Femur (tissue), 1 donor: ENCODE measurements at regions not wholly inside any gene's neighbourhood (a gene's known extent, or its start where the extent isn't known, plus 50 kb on each side); places are given as distances from the start of the nearest gene placed in this dataset.

ENCODE experiments used
- DNase-seq: peaks from one replicate; pipeline ENCODE4 v3.0.0-alpha.2; 2017

GRCh38 chr20:11820838-11821237 is 96.9 kb upstream of the BTBD3 start:
- DNase-seq: no peak

- no peak for DNase-seq
Measured at GRCh38 chr20:11822540-11822794, 95.2 kb upstream of the BTBD3 start.

- no peak for DNase-seq
Measured at GRCh38 chr20:11826334-11826733, 91.4 kb upstream of the BTBD3 start.

- DNase-seq: no peak
Measured at GRCh38 chr20:11832397-11832796, 85.3 kb upstream of the BTBD3 start.

- DNase-seq: no peak
Measured at GRCh38 chr20:11832851-11833250, 84.8 kb upstream of the BTBD3 start.

GRCh38 chr20:11833825-11834224 is 83.9 kb upstream of the BTBD3 start:
- no peak for DNase-seq

GRCh38 chr20:11838076-11838636 is 79.5 kb upstream of the BTBD3 start:
- no peak for DNase-seq

- DNase-seq: no peak
Measured at GRCh38 chr20:11841972-11842461, 75.7 kb upstream of the BTBD3 start.

- DNase-seq: no peak
Measured at GRCh38 chr20:11843289-11843688, 74.4 kb upstream of the BTBD3 start.

GRCh38 chr20:11844691-11845090 is 73.0 kb upstream of the BTBD3 start:
- no peak for DNase-seq

- DNase-seq: no peak
Measured at GRCh38 chr20:11845340-11845739, 72.4 kb upstream of the BTBD3 start.

- no peak for DNase-seq
Measured at GRCh38 chr20:11846131-11846530, 71.6 kb upstream of the BTBD3 start.

- no peak for DNase-seq
Measured at GRCh38 chr20:11847827-11848226, 69.9 kb upstream of the BTBD3 start.

- DNase-seq: no peak
Measured at GRCh38 chr20:11849270-11849915, 68.3 kb upstream of the BTBD3 start.

GRCh38 chr20:11849976-11850670 is 67.6 kb upstream of the BTBD3 start:
- DNase-seq: no peak

GRCh38 chr20:11850901-11851300 is 66.8 kb upstream of the BTBD3 start:
- no peak for DNase-seq

GRCh38 chr20:11851646-11852045 is 66.0 kb upstream of the BTBD3 start:
- DNase-seq: no peak

- DNase-seq: no peak
Measured at GRCh38 chr20:11852189-11852588, 65.5 kb upstream of the BTBD3 start.

GRCh38 chr20:11852811-11853210 is 64.9 kb upstream of the BTBD3 start:
- DNase-seq: no peak

GRCh38 chr20:11853359-11853758 is 64.3 kb upstream of the BTBD3 start:
- DNase-seq: no peak

GRCh38 chr20:11861479-11861878 is 56.2 kb upstream of the BTBD3 start:
- no peak for DNase-seq

GRCh38 chr20:11867291-11867919 is 50.3 kb upstream of the BTBD3 start:
- DNase-seq: no peak
